Fibroblast of peridontal ligament (primary cell): ENCODE measurements at regions not wholly inside any gene's neighbourhood (a gene's known extent, or its start where the extent isn't known, plus 50 kb on each side); places are given as distances from the start of the nearest gene placed in this dataset.

Source experiments
- DNase-seq: peaks from one replicate; pipeline ENCODE4 v3.0.0-alpha.2; 2010; ENCODE audit errors: extremely low read depth

GRCh38 chr5:54772231-54772630 is 213.2 kb downstream of the ESM1 start:
- DNase-seq: no peak

DNA sequence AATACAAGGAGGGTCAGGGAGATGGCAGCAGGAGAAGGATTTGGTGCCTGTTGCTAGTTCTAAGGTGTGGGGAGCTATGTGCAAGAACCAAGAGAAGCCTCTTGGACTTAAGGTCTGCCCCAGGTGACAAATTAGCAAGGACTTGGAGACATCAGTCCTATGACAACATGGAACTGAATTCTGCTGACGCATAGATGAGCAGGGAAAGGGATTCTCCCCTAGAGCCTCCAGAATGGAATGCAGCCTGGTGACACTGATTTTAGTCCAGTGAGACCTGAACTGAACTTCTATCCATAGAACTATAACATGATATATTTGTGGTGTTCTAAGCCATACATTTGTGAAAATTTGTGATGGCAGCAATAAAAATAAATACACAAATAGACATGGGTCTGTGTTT is 215.6 kb downstream of the ESM1 start:
- no peak for DNase-seq

DNA sequence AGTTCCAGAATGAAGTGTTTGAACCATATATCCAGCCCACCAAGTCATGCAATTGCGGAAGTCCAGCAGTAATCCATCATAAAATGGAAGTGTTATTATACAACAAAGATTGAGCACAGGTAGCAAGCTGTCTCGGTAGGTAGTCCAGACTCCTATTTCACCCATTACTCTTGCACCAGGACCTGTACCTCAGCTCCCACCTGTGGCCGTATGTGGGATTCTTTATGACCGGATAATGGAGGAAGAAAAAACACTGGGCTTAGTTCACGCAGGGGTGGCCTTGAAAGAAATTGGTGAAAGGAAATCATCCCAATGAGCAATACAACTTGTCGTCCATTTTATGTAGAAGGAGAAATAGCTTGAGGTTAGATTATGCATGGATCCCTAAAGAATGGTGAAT is 216.3 kb downstream of the ESM1 start:
- no peak for DNase-seq

DNA sequence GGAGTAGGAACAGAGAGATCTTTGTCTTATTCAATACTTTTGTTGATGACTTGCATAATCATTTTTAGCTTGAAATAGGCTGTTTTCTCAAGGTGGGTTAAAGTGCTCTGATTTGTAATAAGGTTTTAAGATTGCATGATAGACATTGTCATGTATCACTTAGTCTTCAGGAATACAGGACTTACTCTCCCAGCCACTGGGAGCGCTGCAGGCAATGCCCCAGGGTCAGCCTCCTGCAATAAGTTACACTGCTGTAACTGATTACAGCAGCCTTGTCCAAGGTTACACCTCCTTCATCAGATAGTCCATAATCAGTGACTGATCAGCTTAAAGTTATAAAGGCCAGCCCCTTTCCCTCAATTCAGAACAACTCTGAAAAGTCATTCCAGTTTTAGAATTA is 218.6 kb downstream of the ESM1 start:
- no peak for DNase-seq

DNA sequence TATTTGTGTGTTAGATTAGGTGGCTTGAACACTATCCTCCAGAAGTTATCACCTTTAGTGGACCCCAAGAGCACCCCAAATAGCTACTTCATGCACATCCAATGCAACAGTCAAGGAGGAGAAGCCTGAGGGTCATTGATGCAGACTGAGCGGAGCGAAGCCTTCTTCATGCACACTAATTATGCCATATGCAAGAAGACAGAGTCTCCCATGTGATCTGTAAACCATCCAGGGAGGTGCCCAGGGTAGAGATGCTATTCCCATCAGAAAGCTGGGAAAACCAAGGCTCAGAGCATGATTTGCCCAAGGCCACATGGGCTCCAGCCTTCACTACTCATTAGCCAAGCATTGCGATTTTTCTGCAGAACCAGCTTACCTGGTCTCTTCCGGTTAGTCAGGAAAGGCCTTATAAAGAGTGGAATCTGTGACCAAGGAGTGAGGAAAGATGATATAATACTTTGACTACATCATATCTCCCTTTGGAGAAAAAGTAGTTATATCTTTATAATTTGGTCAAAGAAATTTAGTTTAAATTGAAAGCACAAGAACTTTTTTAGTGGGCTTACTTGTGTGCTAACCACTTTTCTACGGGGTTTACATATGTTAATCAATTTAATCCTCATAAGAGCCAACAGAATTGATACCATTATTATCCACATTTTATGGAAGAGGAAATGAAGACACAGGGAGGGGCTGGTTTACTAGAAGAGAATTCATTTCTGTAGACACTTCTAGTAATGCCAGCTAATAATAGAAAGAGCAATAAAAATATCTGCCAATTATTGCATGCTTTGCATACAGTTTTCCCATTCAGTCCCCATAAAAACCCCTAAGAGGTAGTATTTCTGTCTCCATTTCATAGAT is 220.0 kb downstream of the ESM1 start:
- no peak for DNase-seq

DNA sequence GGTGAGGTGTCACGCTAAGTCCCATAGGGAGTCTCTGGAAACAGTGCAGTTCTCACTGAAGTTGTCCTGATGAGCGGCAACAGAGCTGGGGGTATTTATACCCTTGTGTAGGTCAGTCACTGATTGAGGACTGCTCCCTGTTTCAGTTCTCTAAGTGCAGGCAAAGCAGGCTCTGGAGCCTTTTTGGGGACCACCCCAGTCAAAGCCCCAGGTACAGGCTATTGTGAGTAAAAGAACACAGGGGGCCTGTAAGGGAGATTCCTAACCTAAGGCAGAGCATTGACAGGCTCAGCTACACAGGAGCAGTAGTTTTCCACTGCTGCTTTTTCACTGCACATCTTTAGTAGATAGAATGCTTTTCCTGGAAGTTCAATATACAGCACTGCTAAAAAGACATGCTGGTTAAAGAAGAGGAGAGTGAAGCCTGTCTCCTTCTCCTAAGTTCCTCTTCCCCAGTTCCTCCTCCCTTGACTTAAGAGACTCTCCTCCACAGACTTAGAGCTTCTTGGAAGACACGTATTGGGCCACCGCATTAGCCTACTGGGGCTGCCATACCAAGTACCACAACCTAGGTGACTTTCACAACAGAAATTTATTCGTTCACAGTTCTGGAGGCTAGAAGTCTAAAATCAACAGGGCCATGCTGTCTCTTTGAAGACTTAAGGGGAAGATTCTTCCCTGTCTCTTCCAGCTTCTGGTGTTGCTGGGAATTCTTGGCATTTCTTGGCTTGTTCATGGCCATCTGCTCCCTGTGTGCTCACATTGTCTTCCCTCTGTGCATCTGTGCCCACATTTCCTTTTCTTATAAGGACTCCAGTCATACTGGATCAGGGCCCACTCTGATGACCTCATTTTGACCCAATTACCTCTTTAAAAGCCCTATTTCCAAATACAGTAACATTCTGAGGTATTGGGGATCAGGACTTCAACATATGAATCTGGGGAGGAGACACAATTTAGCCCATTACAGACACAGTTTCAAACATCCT is 221.0 kb downstream of the ESM1 start:
- peak; percentile 54 for DNase-seq

GRCh38 chr5:54761213-54761701 is 224.1 kb downstream of the ESM1 start:
- peak; percentile 100 for DNase-seq

GRCh38 chr5:54760182-54760935 is 225.0 kb downstream of the ESM1 start:
- DNase-seq: peak; percentile 83

DNA sequence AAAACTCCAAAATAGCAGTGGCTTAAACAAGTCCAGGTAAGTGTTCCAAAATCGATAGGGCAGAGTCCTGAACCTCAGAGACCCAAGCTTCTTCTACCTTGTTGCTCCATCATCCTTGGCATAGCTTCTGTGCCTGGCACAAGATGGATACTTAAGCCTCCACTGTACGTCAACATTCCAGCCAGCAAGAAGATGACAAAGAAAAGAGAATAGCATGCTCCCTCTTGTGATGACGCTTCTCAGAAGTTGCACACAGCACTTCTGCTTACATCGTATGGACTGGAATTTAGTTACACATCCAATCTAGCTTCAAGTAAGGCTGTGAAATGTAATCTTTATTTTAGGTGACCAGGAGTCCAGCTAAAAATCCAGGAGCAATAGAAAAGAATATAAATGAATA is 227.4 kb downstream of the ESM1 start:
- DNase-seq: peak; percentile 81

DNA sequence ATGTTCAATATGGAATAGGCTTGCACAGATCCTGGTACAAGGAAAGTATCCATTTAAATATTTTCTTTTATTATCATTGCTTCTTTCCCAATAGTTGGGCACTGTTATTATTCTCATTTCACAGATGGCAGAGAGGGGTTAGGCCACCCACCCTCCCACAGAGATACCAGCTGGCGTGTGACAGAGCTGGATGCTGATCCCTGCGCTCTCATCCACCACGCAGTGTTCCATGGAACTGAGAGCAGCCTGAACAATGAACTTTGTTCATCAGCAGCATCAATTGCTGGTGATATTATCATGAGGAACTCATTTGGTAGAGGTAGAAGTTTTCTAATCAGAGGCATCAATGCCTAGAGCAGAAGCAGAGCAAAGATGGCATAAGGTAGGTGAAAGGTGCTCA is 227.9 kb downstream of the ESM1 start:
- DNase-seq: no peak

- peak; percentile 45 for DNase-seq
These were observed 228.5 kb downstream of the ESM1 start for GRCh38 chr5:54756796-54757402.

GRCh38 chr5:54756301-54756700 is 229.1 kb downstream of the ESM1 start:
- no peak for DNase-seq

DNA sequence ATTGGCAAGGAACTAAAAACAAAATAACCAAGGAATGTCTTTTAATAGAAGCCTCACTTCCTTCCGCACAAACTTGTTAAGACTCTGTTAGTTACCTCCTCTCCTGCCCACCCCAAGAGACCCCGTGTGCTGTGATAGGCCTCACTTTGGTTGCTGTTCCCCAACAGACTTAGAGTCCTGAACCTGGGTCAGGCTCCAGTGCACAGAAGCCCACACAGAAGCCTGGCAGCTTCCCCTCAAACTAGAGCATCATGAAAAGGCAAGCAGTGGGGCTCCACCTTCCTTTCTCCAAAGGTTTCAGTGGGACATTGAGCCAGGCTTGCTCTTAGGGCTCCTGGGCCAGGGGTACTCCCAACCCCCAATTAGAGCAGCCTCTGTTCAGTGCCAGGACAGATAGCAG is 230.5 kb downstream of the ESM1 start:
- no peak for DNase-seq

DNA sequence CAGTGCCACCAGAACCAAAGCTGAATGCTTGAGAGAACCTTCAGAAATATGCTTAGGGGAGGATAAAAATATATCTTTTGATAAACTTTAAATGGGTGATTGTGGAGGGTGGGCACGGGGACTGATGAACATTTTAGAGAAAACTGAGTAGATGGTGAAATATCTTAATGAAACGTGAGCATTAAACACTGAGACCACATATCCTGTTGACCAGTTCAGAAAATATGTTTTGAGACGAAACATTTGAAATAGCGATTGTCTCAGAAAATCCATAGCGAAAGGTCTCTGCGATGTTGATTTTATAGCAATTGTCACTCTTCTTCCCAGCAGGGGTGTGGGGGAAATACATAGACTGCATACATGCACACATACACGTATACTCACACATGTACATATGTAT is 231.0 kb downstream of the ESM1 start:
- no peak for DNase-seq

- DNase-seq: no peak
These were observed 231.6 kb downstream of the ESM1 start for GRCh38 chr5:54753753-54754152.

DNA sequence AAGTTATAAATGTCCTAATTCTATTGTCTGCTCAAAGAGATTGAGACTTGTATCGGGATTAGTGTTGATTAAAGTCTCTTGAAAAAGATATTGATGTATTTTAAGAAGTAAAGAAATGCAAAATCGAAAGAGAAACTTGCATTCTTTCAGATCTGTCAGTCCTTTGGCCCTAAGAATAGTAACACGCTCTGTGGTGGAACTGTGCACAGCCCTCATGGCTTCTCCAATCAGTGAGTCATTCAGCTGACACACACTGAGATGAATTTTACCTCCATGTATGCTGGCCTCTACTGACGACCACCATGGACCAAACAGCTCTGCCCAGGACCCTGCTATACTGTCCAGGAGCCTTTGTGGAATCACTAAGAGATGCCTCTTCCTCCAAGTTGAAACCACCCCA is 232.4 kb downstream of the ESM1 start:
- DNase-seq: peak; percentile 84

- DNase-seq: no peak
These were observed 231.0 kb downstream of the SNX18 start for GRCh38 chr5:54748527-54748926.

DNA sequence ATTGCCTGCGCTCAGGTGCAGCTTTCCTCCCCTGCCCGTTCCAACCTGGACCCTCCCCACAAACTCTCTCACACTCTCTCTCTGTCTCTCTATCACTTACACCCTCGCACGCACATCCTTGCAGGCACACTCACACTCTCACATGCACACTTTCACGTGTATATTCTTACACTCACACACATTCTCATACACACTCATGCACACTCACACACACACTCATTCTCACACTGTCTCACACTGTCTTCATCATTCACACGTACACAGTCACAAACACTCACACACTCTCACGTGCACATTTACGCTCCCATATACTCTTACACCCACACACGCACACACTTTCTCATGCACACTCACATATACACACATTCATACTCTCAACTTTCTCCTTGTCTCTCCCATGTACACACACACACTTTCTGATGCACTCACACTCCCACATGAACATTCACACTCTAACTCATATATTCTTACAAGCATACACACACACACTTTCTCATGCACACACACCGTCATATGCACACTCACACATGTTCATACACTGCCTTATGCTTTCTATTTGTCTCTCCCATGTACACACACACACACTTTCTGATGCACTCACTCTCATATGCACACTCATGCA is 229.3 kb downstream of the SNX18 start:
- DNase-seq: no peak

- no peak for DNase-seq
These were observed 228.8 kb downstream of the SNX18 start for GRCh38 chr5:54746346-54746745.

- no peak for DNase-seq
These were observed 228.0 kb downstream of the SNX18 start for GRCh38 chr5:54745599-54745998.
